Colonic mucosa (tissue), 4 donors: ENCODE measurements at regions not wholly inside any gene's neighbourhood (a gene's known extent, or its start where the extent isn't known, plus 50 kb on each side); places are given as distances from the start of the nearest gene placed in this dataset.
"Not testable (repeated sequence)": the region's sequence is repeated elsewhere in the genome, so short reads cannot be mapped to it uniquely, and the experiment has no call there.

Source experiments
- DNase-seq: peaks from one replicate; pipeline ENCODE4 v3.0.0-alpha.2; 2020
- H3K27ac ChIP-seq: fragments of 200-600 bp; one replicate; pipeline ENCODE4 v1.8.0; 2021
- H3K27me3 ChIP-seq: fragments of 200-600 bp; one replicate; pipeline ENCODE4 v1.8.0; 2021
- H3K36me3 ChIP-seq: fragments of 200-600 bp; one replicate; pipeline ENCODE4 v1.8.0; 2021
- H3K4me1 ChIP-seq: fragments of 200-600 bp; one replicate; pipeline ENCODE4 v1.8.0; 2021; ENCODE audit warnings: mild to moderate bottlenecking
- H3K4me3 ChIP-seq: fragments of 200-600 bp; one replicate; pipeline ENCODE4 v1.8.0; 2021
- H3K9ac ChIP-seq, 2 donors: one replicate each; pipeline ENCODE4 v1.7.0; 2013; ENCODE audit warnings: control low read depth in 2 of 2, low read depth in 2 of 2, low read length in 2 of 2
- H3K9me3 ChIP-seq: fragments of 200-600 bp; one replicate; pipeline ENCODE4 v1.8.0; 2021
- CTCF ChIP-seq: fragments of 200-600 bp; IDR thresholded peaks from one replicate; pipeline ENCODE4 v1.8.0; 2022; ENCODE audit warnings: antibody characterized with exemption, mild to moderate bottlenecking
- intact Hi-C: fragments of 100-400 bp; cut with DNase I; formaldehyde crosslinking; loops from one replicate; pipeline ENCODE4 v1.14.1; 2022
- donor health status: healthy.
- donor health status: DM: no; HTN: no; CAD: no.
- donor health status: DM: no; HTN: no; CAD: no.

- Histone ChIP-seq H3K9ac (no peak overlapping the region), H3K9me3 (no peaks in the 10 kb centered on the region), H3K36me3 (no peaks in the 10 kb centered on the region), H3K27me3 (no peaks in the 10 kb centered on the region), H3K4me3 (no peak overlapping the region), H3K27ac (no peak overlapping the region), H3K4me1 (no peaks in the 10 kb centered on the region)
- no peak for TF ChIP-seq CTCF
- intact Hi-C loops, result no loop called here
- no peak for DNase-seq
Observed at GRCh38 chr6:165135889-165136288, 173.5 kb downstream of the C6orf118 start.

GRCh38 chr6:165129086-165129485 lies 180.3 kb downstream of the C6orf118 start:
- no peak for DNase-seq
- no peaks in the 10 kb centered on the region for H3K27me3 ChIP-seq
- intact Hi-C loops, result no loop called here

GRCh38 chr6:165127743-165128142 lies 181.7 kb downstream of the C6orf118 start:
- H3K27me3 ChIP-seq, H3K9me3 ChIP-seq, DNase-seq, H3K27ac ChIP-seq, H3K4me1 ChIP-seq, H3K9ac ChIP-seq, H3K36me3 ChIP-seq, H3K4me3 ChIP-seq, intact Hi-C loops: not testable (repeated sequence)

More at GRCh38 chr6:165129086-165129485, 180.3 kb downstream of the C6orf118 start:
- Histone ChIP-seq H3K9ac (no peak overlapping the region), H3K27ac (no peak overlapping the region), H3K9me3 (no peaks in the 10 kb centered on the region), H3K4me1 (no peaks in the 10 kb centered on the region), H3K36me3 (no peaks in the 10 kb centered on the region), H3K4me3 (no peak overlapping the region)
- no peak for TF ChIP-seq CTCF

- H3K9me3 ChIP-seq, H3K27me3 ChIP-seq, H3K36me3 ChIP-seq, DNase-seq, H3K4me1 ChIP-seq, H3K4me3 ChIP-seq, intact Hi-C loops, H3K27ac ChIP-seq, H3K9ac ChIP-seq: not testable (repeated sequence)
Observed at GRCh38 chr6:165124681-165125080, 184.7 kb downstream of the C6orf118 start.

- intact Hi-C loops, result no loop called here
- Histone ChIP-seq H3K9ac (no peak overlapping the region), H3K9me3 (no peaks in the 10 kb centered on the region), H3K36me3 (no peaks in the 10 kb centered on the region), H3K4me1 (no peaks in the 10 kb centered on the region), H3K27ac (no peak overlapping the region), H3K27me3 (no peaks in the 10 kb centered on the region), H3K4me3 (no peak overlapping the region)
- DNase-seq, result no peak
- no peak for TF ChIP-seq CTCF
Observed at GRCh38 chr6:165119231-165120020, 190.0 kb downstream of the C6orf118 start.

GRCh38 chr6:165118736-165119135 lies 190.7 kb downstream of the C6orf118 start:
- no peak overlapping the region for H3K27ac ChIP-seq
- no peaks in the 10 kb centered on the region for H3K36me3 ChIP-seq
- no peaks in the 10 kb centered on the region for H3K9me3 ChIP-seq
- intact Hi-C loops, result no loop called here
- no peak for TF ChIP-seq CTCF
- no peak overlapping the region for H3K4me3 ChIP-seq
- H3K9ac ChIP-seq, result no peak overlapping the region
- no peaks in the 10 kb centered on the region for H3K27me3 ChIP-seq
- DNase-seq, result no peak
- no peaks in the 10 kb centered on the region for H3K4me1 ChIP-seq
